Liver (tissue), 8 donors: ENCODE measurements at regions not wholly inside any gene's neighbourhood (a gene's known extent, or its start where the extent isn't known, plus 50 kb on each side); places are given as distances from the start of the nearest gene placed in this dataset.
"Not testable (repeated sequence)": the region's sequence is repeated elsewhere in the genome, so short reads cannot be mapped to it uniquely, and the experiment has no call there.

Experiments
- DNase-seq: peaks from one replicate; pipeline ENCODE4 v3.0.0-alpha.2; 2017; ENCODE audit warnings: low spot score
- H3K27ac ChIP-seq, 2 donors: one replicate each; pipeline ENCODE4 v1.7.0; 2013; ENCODE audit warnings: inconsistent platforms in 2 of 2, low read length in 2 of 2, control low read depth in 1 of 2, low read depth in 1 of 2, mild to moderate bottlenecking in 1 of 2
- H3K27me3 ChIP-seq, 4 donors: one replicate each; pipeline versions ENCODE4 v1.6.1 to v1.7.0; 2013; ENCODE audit warnings: low read length in 3 of 4, inconsistent platforms in 1 of 4, mild to moderate bottlenecking in 1 of 4, moderate library complexity in 1 of 4; ENCODE audit not compliant: control insufficient read depth in 4 of 4, insufficient read depth in 4 of 4
- H3K36me3 ChIP-seq, 4 donors: one replicate each; pipeline versions ENCODE4 v1.6.1 to v1.7.0; 2013; ENCODE audit warnings: low read length in 3 of 4, mild to moderate bottlenecking in 3 of 4, low read depth in 1 of 4, moderate library complexity in 1 of 4; ENCODE audit not compliant: control insufficient read depth in 4 of 4, insufficient read depth in 3 of 4
- H3K4me1 ChIP-seq, 4 donors: one replicate each; pipeline versions ENCODE4 v1.6.1 to v1.7.0; 2013; ENCODE audit warnings: low read length in 3 of 4, mild to moderate bottlenecking in 3 of 4, moderate library complexity in 1 of 4; ENCODE audit not compliant: control insufficient read depth in 4 of 4, insufficient read depth in 4 of 4
- H3K4me3 ChIP-seq, 3 donors: one replicate each; pipeline versions ENCODE4 v1.6.1 to v1.7.0; 2013; ENCODE audit warnings: low read length in 3 of 3, control low read depth in 1 of 3, low read depth in 1 of 3, mild to moderate bottlenecking in 1 of 3
- H3K9ac ChIP-seq, 2 donors: one replicate each; pipeline ENCODE4 v1.7.0; 2013; ENCODE audit warnings: low read length in 2 of 2, mild to moderate bottlenecking in 2 of 2, moderate library complexity in 2 of 2, control low read depth in 1 of 2, low read depth in 1 of 2
- H3K9me3 ChIP-seq, 4 donors: one replicate each; pipeline versions ENCODE4 v1.6.1 to v1.7.0; 2013; ENCODE audit warnings: low read length in 3 of 4; ENCODE audit not compliant: control insufficient read depth in 4 of 4
- CTCF ChIP-seq: fragments of 150-350 bp; IDR thresholded peaks from 2 replicates; pipeline ENCODE4 v1.5.1; 2017; ENCODE audit warnings: improper control_type of control experiment, low read depth, low read length; ENCODE audit not compliant: missing input control
- FOXA1 ChIP-seq: IDR thresholded peaks from 2 replicates; pipeline ENCODE4 v1.6.1; 2016; ENCODE audit warnings: antibody characterized with exemption
- GABPA ChIP-seq, 2 donors: IDR thresholded peaks in 1 of 2; conservative IDR thresholded peaks in 1 of 2; 2 replicates each; pipeline ENCODE4 v1.6.1; 2016; ENCODE audit warnings: antibody characterized with exemption in 2 of 2, mild to moderate bottlenecking in 1 of 2, moderate library complexity in 1 of 2
- HNF4A ChIP-seq, 2 donors: conservative IDR thresholded peaks; 2 replicates each; pipeline ENCODE4 v1.6.1; 2016; ENCODE audit warnings: antibody characterized with exemption in 2 of 2, mild to moderate bottlenecking in 2 of 2
- HNF4G ChIP-seq: IDR thresholded peaks from 2 replicates; pipeline ENCODE4 v1.6.1; 2016; ENCODE audit warnings: antibody characterized with exemption
- MAX ChIP-seq: IDR thresholded peaks from 2 replicates; pipeline ENCODE4 v1.6.1; 2016; ENCODE audit warnings: antibody characterized with exemption
- RAD21 ChIP-seq, 2 donors: IDR thresholded peaks; 2 replicates each; pipeline ENCODE4 v1.6.1; 2016; ENCODE audit warnings: antibody characterized with exemption in 2 of 2, mild to moderate bottlenecking in 2 of 2
- RXRA ChIP-seq, 2 donors: IDR thresholded peaks; 2 replicates each; pipeline ENCODE4 v1.6.1; 2017 to 2018; ENCODE audit warnings: antibody characterized with exemption in 2 of 2, mild to moderate bottlenecking in 1 of 2
- TAF1 ChIP-seq: conservative IDR thresholded peaks from 2 replicates; pipeline ENCODE4 v1.6.1; 2016; ENCODE audit warnings: antibody characterized with exemption, mild to moderate bottlenecking
- YY1 ChIP-seq: IDR thresholded peaks from 2 replicates; pipeline ENCODE4 v1.6.1; 2016; ENCODE audit warnings: antibody characterized with exemption, mild to moderate bottlenecking
- WGBS: extraction: QIAGEN DNeasy Blood & Tissue Kit; methylation state at CpG from one replicate; pipeline ENCODE4 v1.1.7; 2013; 5-methylcytosine and 5-hydroxymethylcytosine counted together
- TF ChIP-seq, protein P1 (sequence below): IDR thresholded peaks from 2 replicates; pipeline ENCODE4 v1.6.1; 2016; ENCODE audit warnings: antibody characterized with exemption, mild to moderate bottlenecking
- donor health status: healthy.
- donor health status: healthy.
- donor health status: healthy.
- donor health status: healthy.
- donor health status: healthy.

GRCh38 chr1:157369808-157370521 lies 182.3 kb downstream of the FCRL5 start (continued):
- TF ChIP-seq, protein P1, sequence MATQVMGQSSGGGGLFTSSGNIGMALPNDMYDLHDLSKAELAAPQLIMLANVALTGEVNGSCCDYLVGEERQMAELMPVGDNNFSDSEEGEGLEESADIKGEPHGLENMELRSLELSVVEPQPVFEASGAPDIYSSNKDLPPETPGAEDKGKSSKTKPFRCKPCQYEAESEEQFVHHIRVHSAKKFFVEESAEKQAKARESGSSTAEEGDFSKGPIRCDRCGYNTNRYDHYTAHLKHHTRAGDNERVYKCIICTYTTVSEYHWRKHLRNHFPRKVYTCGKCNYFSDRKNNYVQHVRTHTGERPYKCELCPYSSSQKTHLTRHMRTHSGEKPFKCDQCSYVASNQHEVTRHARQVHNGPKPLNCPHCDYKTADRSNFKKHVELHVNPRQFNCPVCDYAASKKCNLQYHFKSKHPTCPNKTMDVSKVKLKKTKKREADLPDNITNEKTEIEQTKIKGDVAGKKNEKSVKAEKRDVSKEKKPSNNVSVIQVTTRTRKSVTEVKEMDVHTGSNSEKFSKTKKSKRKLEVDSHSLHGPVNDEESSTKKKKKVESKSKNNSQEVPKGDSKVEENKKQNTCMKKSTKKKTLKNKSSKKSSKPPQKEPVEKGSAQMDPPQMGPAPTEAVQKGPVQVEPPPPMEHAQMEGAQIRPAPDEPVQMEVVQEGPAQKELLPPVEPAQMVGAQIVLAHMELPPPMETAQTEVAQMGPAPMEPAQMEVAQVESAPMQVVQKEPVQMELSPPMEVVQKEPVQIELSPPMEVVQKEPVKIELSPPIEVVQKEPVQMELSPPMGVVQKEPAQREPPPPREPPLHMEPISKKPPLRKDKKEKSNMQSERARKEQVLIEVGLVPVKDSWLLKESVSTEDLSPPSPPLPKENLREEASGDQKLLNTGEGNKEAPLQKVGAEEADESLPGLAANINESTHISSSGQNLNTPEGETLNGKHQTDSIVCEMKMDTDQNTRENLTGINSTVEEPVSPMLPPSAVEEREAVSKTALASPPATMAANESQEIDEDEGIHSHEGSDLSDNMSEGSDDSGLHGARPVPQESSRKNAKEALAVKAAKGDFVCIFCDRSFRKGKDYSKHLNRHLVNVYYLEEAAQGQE, result no peak
- TF ChIP-seq TAF1 (no peak), CTCF (peak; percentile 82)

DNA sequence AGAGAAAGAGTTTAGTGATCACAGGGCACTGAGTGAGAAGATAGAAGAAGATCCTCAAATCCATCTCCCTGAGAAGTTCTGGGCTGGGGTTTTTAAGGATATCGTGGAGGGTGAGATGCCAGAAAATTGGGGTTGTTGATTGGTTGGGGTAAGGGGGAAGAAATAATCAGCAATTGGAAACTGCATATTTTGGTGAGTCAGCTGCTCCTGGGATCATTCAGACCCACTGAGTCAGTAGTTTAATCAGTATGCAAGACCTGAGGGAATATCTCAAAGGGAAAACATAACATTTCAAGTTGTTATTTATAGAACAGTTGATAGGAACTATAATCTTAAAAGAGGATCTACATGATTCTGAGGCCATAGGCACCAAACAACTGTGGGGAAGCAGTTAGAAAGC lies 183.4 kb downstream of the FCRL5 start:
- not testable (repeated sequence) for H3K4me3 ChIP-seq, H3K9ac ChIP-seq, H3K27ac ChIP-seq, H3K36me3 ChIP-seq, H3K9me3 ChIP-seq, H3K4me1 ChIP-seq, DNase-seq, H3K27me3 ChIP-seq
- 92% methylated on average over 1 of the region's 1 CpG for WGBS

- Histone ChIP-seq H3K9ac (no peak overlapping the region), H3K36me3 (no peaks in the 10 kb centered on the region), H3K4me1 (no peaks in the 10 kb centered on the region), H3K9me3 (no peaks in the 10 kb centered on the region), H3K27me3 (no peaks in the 10 kb centered on the region), H3K4me3 (no peak overlapping the region), H3K27ac (no peak overlapping the region)
- no peak for DNase-seq
- TF ChIP-seq GABPA (IDR thresholded peaks at IDR 0.05 in 1 of 2, conservative IDR thresholded peaks at IDR 0.05 in 1 of 2) (no peak), TAF1 (no peak), FOXA1 (no peak), HNF4G (no peak), RAD21 (IDR thresholded peaks at IDR 0.05) (no peak), MAX (no peak), RXRA (IDR thresholded peaks at IDR 0.05) (no peak), YY1 (no peak), CTCF (no peak), HNF4A (conservative IDR thresholded peaks at IDR 0.05) (no peak)
- 78% methylated on average over 2 of the region's 2 CpGs for WGBS
Measured at GRCh38 chr1:157368363-157368762, 184.0 kb downstream of the FCRL5 start.
